Gastroesophageal sphincter (tissue), 3 donors: ENCODE measurements at regions not wholly inside any gene's neighbourhood (a gene's known extent, or its start where the extent isn't known, plus 50 kb on each side); places are given as distances from the start of the nearest gene placed in this dataset.

Source experiments
- CTCF ChIP-seq, 4 experiments: fragments of 200-600 bp in 2 of 4; fragments of 450-650 bp in 2 of 4; sonication (generic) in 1 of 4; IDR thresholded peaks; one replicate each; pipeline ENCODE4 v1.5.1; 2017 to 2019; ENCODE audit warnings: antibody characterized with exemption in 4 of 4, mild to moderate bottlenecking in 2 of 4, moderate library complexity in 2 of 4
- EP300 ChIP-seq: sonication (generic); formaldehyde crosslinking; IDR thresholded peaks from one replicate; pipeline ENCODE4 v1.6.1; 2017; ENCODE audit warnings: antibody characterized with exemption, mild to moderate bottlenecking
- POLR2A ChIP-seq, 2 donors: fragments of 450-650 bp; IDR thresholded peaks; one replicate each; pipeline ENCODE4 v1.6.1; 2017; ENCODE audit warnings: antibody characterized with exemption in 2 of 2, mild to moderate bottlenecking in 2 of 2, moderate library complexity in 1 of 2
- POLR2AphosphoS5 ChIP-seq: sonication (generic); formaldehyde crosslinking; IDR thresholded peaks from one replicate; pipeline ENCODE4 v1.6.1; 2017; ENCODE audit warnings: antibody characterized with exemption

GRCh38 chr5:97550164-97550563 lies 367.1 kb upstream of the RIOK2 start:
- no peak for TF ChIP-seq EP300
- TF ChIP-seq POLR2A (IDR thresholded peaks at IDR 0.05), result no peak
- TF ChIP-seq CTCF (IDR thresholded peaks at IDR 0.05), result no peak
- TF ChIP-seq POLR2AphosphoS5, result no peak
